GM12878 (cell line): ENCODE measurements at regions not wholly inside any gene's neighbourhood (a gene's known extent, or its start where the extent isn't known, plus 50 kb on each side); places are given as distances from the start of the nearest gene placed in this dataset.

Experiments used
- ATAC-seq: fragments of 200-7000 bp; cut with Tn5 transposase; 3 replicates; pipeline ENCODE4 v1.9.1; 2020; ENCODE audit warnings: mild to moderate bottlenecking, moderate library complexity
- BruUV-seq: library from RNA; stranded (reverse); fragments of 400-500 nt; replicated peaks from 2 replicates; lab custom pipeline; 2021; lab: Mats Ljungman, UMichigan
- CTCF ChIA-PET: fragments of 300-600 bp; sonication (Branson Sonifier 250); formaldehyde crosslinking; extraction: SDS; loops from one replicate; lab custom pipeline; 2021; ENCODE audit warnings: inconsistent platforms; lab: Yijun Ruan, JAX
- POLR2A ChIA-PET: fragments of 350-600 bp; formaldehyde crosslinking; extraction: SDS; loops from one replicate; lab custom pipeline; 2021; ENCODE audit warnings: inconsistent platforms; lab: Charles Lee
- RAD21 ChIA-PET: fragments of 300-600 bp; sonication (Branson Sonifier 250); formaldehyde crosslinking; loops from one replicate; lab custom pipeline; 2023; ENCODE audit warnings: antibody characterized with exemption; ENCODE audit not compliant: unreplicated experiment; lab: Charles Lee
- SMC1A ChIA-PET: fragments of 300-600 bp; sonication (Branson Sonifier 250); formaldehyde crosslinking; loops from one replicate; lab custom pipeline; 2023; ENCODE audit not compliant: unreplicated experiment, uncharacterized antibody; lab: Charles Lee
- DNase-seq: peaks from one replicate; pipeline ENCODE4 v3.0.0-alpha.2; 2011; ENCODE audit warnings: low read depth, low spot score
- FAIRE-seq: peaks from 3 replicates; lab custom pipeline; 2011; peaks lifted over from hg19 to GRCh38; lab: Jason Lieb, UNC
- H2AFZ ChIP-seq: 2 replicates; pipeline ENCODE4 v1.6.0; 2011; ENCODE audit warnings: low read depth, low read length, control low read depth; ENCODE audit not compliant: control insufficient read depth
- H3K27ac ChIP-seq: 2 replicates; pipeline ENCODE4 v1.5.1; 2011; ENCODE audit warnings: control low read depth; ENCODE audit not compliant: control insufficient read depth, insufficient read depth
- H3K27me3 ChIP-seq, 2 experiments: replicated peaks in 1 of 2; 2 replicates each; pipeline versions ENCODE4 v1.6.0 to v1.6.1; 2011; ENCODE audit warnings: low read length in 1 of 2; ENCODE audit not compliant: control insufficient read depth in 2 of 2, insufficient read depth in 2 of 2
- H3K36me3 ChIP-seq, 2 experiments: 2 replicates each; pipeline ENCODE4 v1.5.1; 2011; ENCODE audit warnings: low read length in 1 of 2; ENCODE audit not compliant: control insufficient read depth in 2 of 2, insufficient read depth in 2 of 2
- H3K4me1 ChIP-seq: 2 replicates; pipeline ENCODE4 v1.6.1; 2011; ENCODE audit warnings: mild to moderate bottlenecking, low read length, moderate library complexity, mixed read lengths; ENCODE audit not compliant: control insufficient read depth, insufficient read depth
- H3K4me2 ChIP-seq: 2 replicates; pipeline ENCODE4 v1.6.0; 2011; ENCODE audit warnings: control low read depth; ENCODE audit not compliant: control insufficient read depth, insufficient read depth
- H3K4me3 ChIP-seq: fragments of 200-600 bp; sonication (generic); 2 replicates; pipeline ENCODE4 v1.5.1; 2016
- H3K79me2 ChIP-seq: 2 replicates; pipeline ENCODE4 v1.6.0; 2011; ENCODE audit warnings: low read length; ENCODE audit not compliant: control insufficient read depth, insufficient read depth
- H3K9ac ChIP-seq: 2 replicates; pipeline ENCODE4 v1.8.0; 2011; ENCODE audit warnings: low read length, control low read depth, mixed read lengths; ENCODE audit not compliant: control insufficient read depth, insufficient read depth
- H3K9me3 ChIP-seq: replicated peaks from 3 replicates; pipeline ENCODE4 v1.5.1; 2011; ENCODE audit warnings: mild to moderate bottlenecking, low read length; ENCODE audit not compliant: control insufficient read depth, insufficient read depth
- H4K20me1 ChIP-seq: 2 replicates; pipeline ENCODE4 v1.6.0; 2011; ENCODE audit not compliant: control insufficient read depth, insufficient read depth
- ATF2 ChIP-seq: IDR thresholded peaks from 2 replicates; pipeline ENCODE4 v1.6.1; 2012; ENCODE audit warnings: low read length, inconsistent platforms
- CEBPB ChIP-seq, 2 experiments: fragments of 150-350 bp in 1 of 2; IDR thresholded peaks; 2 replicates each; pipeline ENCODE4 v1.6.1; 2012 to 2014; ENCODE audit warnings: low read depth in 2 of 2, low read length in 2 of 2, borderline replicate concordance in 1 of 2, inconsistent platforms in 1 of 2
- EGR1 ChIP-seq, 2 experiments: IDR thresholded peaks; 1 replicate in 1 of 2; 2 replicates in 1 of 2; pipeline ENCODE4 v1.6.1; 2011 to 2012; ENCODE audit warnings: low read depth in 2 of 2, low read length in 2 of 2, borderline replicate concordance in 1 of 2, mild to moderate bottlenecking in 1 of 2, moderate library complexity in 1 of 2
- FOXM1 ChIP-seq: IDR thresholded peaks from 2 replicates; pipeline ENCODE4 v1.6.1; 2012; ENCODE audit warnings: low read depth, mild to moderate bottlenecking, inconsistent platforms, low read length, moderate library complexity
- HSF1 ChIP-seq: fragments of 150-350 bp; IDR thresholded peaks from 2 replicates; pipeline ENCODE4 v1.6.1; 2014; ENCODE audit warnings: mild to moderate bottlenecking, low read depth, low read length
- NR2F1 ChIP-seq: fragments of 450-650 bp; conservative IDR thresholded peaks from 2 replicates; pipeline ENCODE4 v1.6.1; 2017; ENCODE audit warnings: mild to moderate bottlenecking
- RAD21 ChIP-seq: IDR thresholded peaks from 2 replicates; pipeline ENCODE4 v1.6.1; 2011; ENCODE audit warnings: mild to moderate bottlenecking, low read depth, low read length, moderate library complexity; ENCODE audit not compliant: insufficient read depth
- RAD51 ChIP-seq: fragments of 450-650 bp; IDR thresholded peaks from 2 replicates; pipeline ENCODE4 v1.6.1; 2016; ENCODE audit warnings: moderate library complexity, mild to moderate bottlenecking, inconsistent platforms
- SIX5 ChIP-seq: IDR thresholded peaks from 2 replicates; pipeline ENCODE4 v1.6.1; 2011; ENCODE audit warnings: mild to moderate bottlenecking, low read depth, low read length, moderate library complexity; ENCODE audit not compliant: severe bottlenecking
- SKIL ChIP-seq: fragments of 450-650 bp; IDR thresholded peaks from 2 replicates; pipeline ENCODE4 v1.6.1; 2017; ENCODE audit warnings: mild to moderate bottlenecking, low read depth, inconsistent platforms; ENCODE audit not compliant: poor library complexity, severe bottlenecking
- STAT3 ChIP-seq: IDR thresholded peaks from 2 replicates; pipeline ENCODE4 v1.6.1; 2011; ENCODE audit warnings: low read depth, low read length, improper control_type of control experiment
- TCF7 ChIP-seq: IDR thresholded peaks from 2 replicates; pipeline ENCODE4 v1.6.1; 2014; ENCODE audit warnings: antibody characterized with exemption, borderline replicate concordance
- USF1 ChIP-seq: IDR thresholded peaks from 2 replicates; pipeline ENCODE4 v1.6.1; 2011; ENCODE audit warnings: borderline replicate concordance, low read depth, mild to moderate bottlenecking, moderate library complexity, mixed read lengths, low read length; ENCODE audit not compliant: insufficient read depth; ENCODE audit errors: extremely low read length
- WGBS: methylation state at CpG from one replicate; pipeline ENCODE4 v1.1.6; 2016; ENCODE audit warnings: low lambda C conversion rate; ENCODE audit not compliant: insufficient replicate concordance, insufficient coverage; ENCODE audit errors: missing lambda C conversion rate; 5-methylcytosine and 5-hydroxymethylcytosine counted together
- in situ Hi-C: fragments of 300-500 bp; cut with MboI; formaldehyde crosslinking; loops from 9 replicates; pipeline ENCODE4 v1.14.3; 2018; ENCODE audit warnings: mixed read lengths
- intact Hi-C: fragments of 100-400 bp; cut with micrococcal nuclease; formaldehyde crosslinking; loops from one replicate; pipeline ENCODE4 v1.14.2; 2022; ENCODE audit not compliant: unreplicated experiment

- no peaks in the 10 kb centered on the region for H3K27me3 ChIP-seq
- no peak for DNase-seq
- no peak overlapping the region for H3K27ac ChIP-seq
- SMC1A ChIA-PET: interaction anchor here (0.8 to 4.6 kb wide), 7 partner anchors 10 to 999 kb away, joined by 3 to 49 read pairs (median 4); no protein-coding TSS in a partner anchor
- no peak overlapping the region for H2AFZ ChIP-seq
- BruUV-seq: no TSS peak
- no peaks in the 10 kb centered on the region for H3K4me1 ChIP-seq
- no peak overlapping the region for H3K4me3 ChIP-seq
- H3K4me2 ChIP-seq: no peak overlapping the region
- RAD21 ChIA-PET: interaction anchor here (1.0 to 2.9 kb wide), 3 partner anchors 284 to 991 kb away, joined by 3 to 26 read pairs (median 9); no protein-coding TSS in a partner anchor
- no peak for ATAC-seq
- no peaks in the 10 kb centered on the region for H3K9me3 ChIP-seq
- CTCF ChIA-PET: interaction anchor here (0.8 to 3.0 kb wide), 9 partner anchors 11 to 995 kb away, joined by 3 to 12 read pairs (median 5); no protein-coding TSS in a partner anchor
- no peaks in the 10 kb centered on the region for H3K36me3 ChIP-seq
- intact Hi-C loops (no loop called here), in situ Hi-C loops (loop anchor here (5.0 kb wide), 2 partner anchors 292 to 992 kb away; no protein-coding TSS in a partner anchor)
- no peak overlapping the region for H3K9ac ChIP-seq
- H4K20me1 ChIP-seq: no peaks in the 10 kb centered on the region
- POLR2A ChIA-PET: no interaction called here
- 0% methylated on average over 1 of the region's 1 CpG for WGBS
- TF ChIP-seq SKIL: no peak
- no peak for TF ChIP-seq STAT3
- TF ChIP-seq RAD21: no peak
- TF ChIP-seq SIX5: no peak
- no peak for TF ChIP-seq TCF7
- TF ChIP-seq EGR1 (IDR thresholded peaks at IDR 0.05; ENCODE audit: borderline replicate concordance in 1 of 2, low read depth in 2 of 2, low read length in 2 of 2): no peak
- no peak for TF ChIP-seq CEBPB (IDR thresholded peaks at IDR 0.05; ENCODE audit: borderline replicate concordance in 1 of 2, low read depth in 2 of 2, low read length in 2 of 2)
- TF ChIP-seq USF1: no peak
- TF ChIP-seq ATF2: no peak
- no peak for TF ChIP-seq NR2F1
- no peak for TF ChIP-seq RAD51
- TF ChIP-seq FOXM1: no peak
- TF ChIP-seq HSF1: no peak
- FAIRE-seq: no peak
- H3K79me2 ChIP-seq: no peaks in the 10 kb centered on the region
Measured at GRCh38 chr4:81353861-81354260, 117.8 kb downstream of the RASGEF1B start.
